Thoracic aorta (tissue), 2 donors: ENCODE measurements at regions not wholly inside any gene's neighbourhood (a gene's known extent, or its start where the extent isn't known, plus 50 kb on each side); places are given as distances from the start of the nearest gene placed in this dataset.

Experiments
- ATAC-seq: fragments of 150-250 bp; one replicate; pipeline ENCODE4 v1.8.0; 2017; ENCODE audit warnings: low read depth; ENCODE audit not compliant: insufficient number of reproducible peaks, low FRiP score
- DNase-seq: peaks from one replicate; pipeline ENCODE4 v3.0.0-alpha.2; 2020; ENCODE audit warnings: low spot score
- H3K27ac ChIP-seq, 2 donors: fragments of 200-600 bp; sonication (generic); 1 replicate in 1 of 2; 2 replicates in 1 of 2; pipeline ENCODE4 v1.5.1; 2016; ENCODE audit warnings: mild to moderate bottlenecking in 2 of 2, moderate library complexity in 2 of 2
- H3K27me3 ChIP-seq: fragments of 200-600 bp; sonication (generic); replicated peaks from 2 replicates; pipeline ENCODE4 v1.6.0; 2016; ENCODE audit warnings: mild to moderate bottlenecking; ENCODE audit not compliant: insufficient read depth
- H3K36me3 ChIP-seq: fragments of 200-600 bp; sonication (generic); one replicate; pipeline ENCODE4 v1.5.1; 2016
- H3K4me1 ChIP-seq, 2 donors: fragments of 200-600 bp; sonication (generic); 1 replicate in 1 of 2; 2 replicates in 1 of 2; pipeline versions ENCODE4 v1.5.1 to v1.6.0; 2016; ENCODE audit warnings: low read depth in 2 of 2, mild to moderate bottlenecking in 1 of 2; ENCODE audit not compliant: control insufficient read depth in 1 of 2
- H3K4me3 ChIP-seq: fragments of 200-600 bp; sonication (generic); 2 replicates; pipeline ENCODE4 v1.5.1; 2016; ENCODE audit warnings: mild to moderate bottlenecking
- H3K9me3 ChIP-seq: fragments of 200-600 bp; sonication (generic); 2 replicates; pipeline ENCODE4 v1.5.1; 2016
- CTCF ChIP-seq: fragments of 200-600 bp; sonication (generic); IDR thresholded peaks from one replicate; pipeline ENCODE4 v1.5.1; 2019; ENCODE audit warnings: antibody characterized with exemption

DNA sequence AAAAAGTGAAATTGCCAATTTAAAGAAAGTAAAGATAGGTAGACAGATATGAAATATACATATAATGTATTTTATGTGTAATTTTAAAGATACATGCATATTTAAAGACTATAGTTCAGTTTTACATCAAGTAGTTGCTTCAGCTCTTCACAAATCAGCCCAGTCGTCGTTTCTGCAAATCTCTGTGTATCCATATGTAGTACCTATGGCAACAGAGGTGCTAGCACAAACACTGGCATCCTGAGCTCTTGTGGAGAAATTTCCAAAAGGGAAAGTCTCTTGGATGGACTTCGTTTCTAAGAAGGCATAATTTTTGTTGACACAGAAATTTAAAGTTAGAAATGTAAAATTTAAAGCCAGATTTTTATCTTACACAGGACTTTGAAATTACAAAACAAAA lies 1284.7 kb downstream of the ROBO1 start:
- no peaks in the 10 kb centered on the region for H3K36me3 ChIP-seq
- no peak for DNase-seq
- peaks cover 0 to 7% of the 10 kb centered on the region in 2 donors for H3K4me1 ChIP-seq
- H3K27ac ChIP-seq, result no peak overlapping the region
- no peaks in the 10 kb centered on the region for H3K9me3 ChIP-seq
- no peak overlapping the region for H3K4me3 ChIP-seq
- H3K27me3 ChIP-seq, result no peaks in the 10 kb centered on the region
- no peak for TF ChIP-seq CTCF
- no peak for ATAC-seq

- no peak overlapping the region for H3K4me3 ChIP-seq
- H3K36me3 ChIP-seq, result no peaks in the 10 kb centered on the region
- H3K4me1 ChIP-seq, result peaks cover 0 to 10% of the 10 kb centered on the region in 2 donors
- TF ChIP-seq CTCF, result no peak
- no peak for DNase-seq
- no peak for ATAC-seq
- H3K27ac ChIP-seq, result no peak overlapping the region
- no peaks in the 10 kb centered on the region for H3K27me3 ChIP-seq
- H3K9me3 ChIP-seq, result no peaks in the 10 kb centered on the region
These were observed 1272.9 kb downstream of the ROBO1 start for GRCh38 chr3:78494851-78495250.

DNA sequence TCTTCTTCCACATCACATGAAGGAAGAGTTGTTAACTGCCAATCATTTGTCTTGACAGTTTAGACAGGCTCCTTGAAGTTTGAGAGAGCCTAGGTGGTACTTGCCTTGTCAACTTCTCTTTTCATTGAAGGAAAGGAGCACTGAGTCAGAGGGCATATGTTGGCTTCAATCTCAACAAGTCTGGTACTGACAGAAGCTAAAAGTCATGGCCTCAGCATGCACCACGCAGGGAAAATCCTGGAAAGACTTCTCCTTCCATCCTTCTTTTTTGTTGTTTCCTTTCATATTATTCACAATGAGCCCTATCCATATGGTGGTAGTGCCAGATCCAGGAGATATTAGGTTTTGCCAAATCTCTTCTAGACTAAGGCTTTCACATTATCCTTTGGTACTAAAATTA lies 1272.5 kb downstream of the ROBO1 start:
- no peak for DNase-seq
- Histone ChIP-seq H3K9me3 (no peaks in the 10 kb centered on the region), H3K4me1 (peaks cover 0 to 10% of the 10 kb centered on the region in 2 donors), H3K4me3 (no peak overlapping the region), H3K27ac (no peak overlapping the region), H3K36me3 (no peaks in the 10 kb centered on the region), H3K27me3 (no peaks in the 10 kb centered on the region)
- no peak for TF ChIP-seq CTCF
- ATAC-seq, result no peak

DNA sequence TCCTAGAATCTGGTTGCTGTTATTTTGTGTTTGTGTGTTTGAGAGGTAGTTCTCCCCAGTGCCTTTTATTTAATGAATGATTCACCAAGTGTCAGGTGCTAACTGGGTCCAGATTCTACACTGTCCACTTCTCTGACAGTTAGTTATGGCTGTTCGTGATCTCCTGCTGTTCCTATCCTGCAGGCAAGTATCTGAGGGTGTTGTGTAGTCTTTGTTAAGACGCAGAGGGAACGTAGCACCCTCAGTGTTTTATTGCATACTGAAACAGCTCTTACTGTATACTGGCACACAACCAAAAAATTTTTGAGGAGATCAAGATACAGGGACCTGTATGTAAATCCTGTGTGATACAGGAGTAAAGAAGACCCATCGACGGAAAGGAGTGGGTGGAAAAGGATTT lies 1271.3 kb downstream of the ROBO1 start:
- no peak for ATAC-seq

GRCh38 chr3:78497021-78497420 lies 1270.8 kb downstream of the ROBO1 start:
- peaks cover 0 to 10% of the 10 kb centered on the region in 2 donors for H3K4me1 ChIP-seq
- H3K36me3 ChIP-seq, result no peaks in the 10 kb centered on the region
- DNase-seq (no peak), ATAC-seq (no peak)
- no peak overlapping the region for H3K27ac ChIP-seq
- no peak overlapping the region for H3K4me3 ChIP-seq
- no peak for TF ChIP-seq CTCF
- H3K27me3 ChIP-seq, result no peaks in the 10 kb centered on the region
- no peaks in the 10 kb centered on the region for H3K9me3 ChIP-seq

More for the DNA sequence above, 1271.3 kb downstream of the ROBO1 start:
- Histone ChIP-seq H3K4me1 (peaks cover 0 to 10% of the 10 kb centered on the region in 2 donors), H3K36me3 (no peaks in the 10 kb centered on the region), H3K9me3 (no peaks in the 10 kb centered on the region), H3K27ac (no peak overlapping the region), H3K4me3 (no peak overlapping the region), H3K27me3 (no peaks in the 10 kb centered on the region)
- DNase-seq, result no peak
- no peak for TF ChIP-seq CTCF
